Neural crest cell (in vitro differentiated cells): ENCODE measurements at regions not wholly inside any gene's neighbourhood (a gene's known extent, or its start where the extent isn't known, plus 50 kb on each side); places are given as distances from the start of the nearest gene placed in this dataset.
"Not testable (repeated sequence)": the region's sequence is repeated elsewhere in the genome, so short reads cannot be mapped to it uniquely, and the experiment has no call there.

Experiments used
- DNase-seq: peaks from one replicate; pipeline ENCODE4 v3.0.0; 2021; ENCODE audit warnings: low read depth, mixed read lengths, low spot score
- H3K27ac Mint-ChIP-seq: one replicate; pipeline ENCODE4 v1.8.0; 2021; ENCODE audit warnings: mild to moderate bottlenecking, mixed read lengths; ENCODE audit not compliant: unreplicated experiment
- H3K27me3 Mint-ChIP-seq: 2 replicates; pipeline ENCODE4 v1.8.0; 2021; ENCODE audit warnings: low read depth, mild to moderate bottlenecking, mixed read lengths
- H3K36me3 Mint-ChIP-seq: 2 replicates; pipeline ENCODE4 v1.8.0; 2021; ENCODE audit warnings: low read depth, mild to moderate bottlenecking, mixed read lengths
- H3K4me1 Mint-ChIP-seq: 2 replicates; pipeline ENCODE4 v1.8.0; 2021; ENCODE audit warnings: mixed read lengths
- H3K4me3 Mint-ChIP-seq: one replicate; pipeline ENCODE4 v1.8.0; 2021; ENCODE audit warnings: mild to moderate bottlenecking, mixed read lengths
- H3K9me3 Mint-ChIP-seq: 2 replicates; pipeline ENCODE4 v1.8.0; 2021; ENCODE audit warnings: mixed read lengths

DNA sequence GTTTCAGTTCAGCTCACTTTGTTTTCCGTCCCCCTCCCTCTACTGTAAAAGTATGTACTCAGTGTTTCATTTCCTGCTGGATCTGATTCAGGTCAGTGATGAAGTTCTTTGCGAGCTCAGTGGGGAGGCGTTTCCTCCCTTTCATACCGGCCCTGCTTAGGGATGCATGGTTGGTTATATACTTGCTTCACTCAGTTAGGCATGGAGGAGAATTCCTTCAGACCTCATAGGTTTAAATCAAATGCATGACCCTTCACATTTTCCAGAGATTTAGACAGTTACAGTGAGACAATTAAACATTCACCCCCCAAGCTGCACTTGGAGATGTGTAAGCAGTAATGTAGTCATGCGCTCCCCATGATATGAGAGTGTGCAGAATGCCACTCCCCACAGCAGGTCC is 955.9 kb downstream of the SPATA31A6 start:
- H3K4me1 Mint-ChIP-seq, H3K36me3 Mint-ChIP-seq, H3K27me3 Mint-ChIP-seq, H3K9me3 Mint-ChIP-seq, H3K27ac Mint-ChIP-seq, H3K4me3 Mint-ChIP-seq, DNase-seq: not testable (repeated sequence)

GRCh38 chr9:43139878-43140608 is 956.6 kb downstream of the SPATA31A6 start:
- H3K9me3 Mint-ChIP-seq, DNase-seq, H3K4me1 Mint-ChIP-seq, H3K27ac Mint-ChIP-seq, H3K27me3 Mint-ChIP-seq, H3K4me3 Mint-ChIP-seq, H3K36me3 Mint-ChIP-seq: not testable (repeated sequence)
